H9 (cell line): ENCODE measurements at regions not wholly inside any gene's neighbourhood (a gene's known extent, or its start where the extent isn't known, plus 50 kb on each side); places are given as distances from the start of the nearest gene placed in this dataset.

Experiments used
- DNase-seq: peaks from one replicate; pipeline ENCODE4 v3.0.0-alpha.2; 2017
- H2AFZ ChIP-seq: one replicate; pipeline ENCODE4 v1.6.1; 2013; ENCODE audit warnings: mild to moderate bottlenecking, low read length, control low read depth, moderate library complexity
- H2AK5ac ChIP-seq: 2 replicates; pipeline ENCODE4 v1.6.1; 2013; ENCODE audit warnings: low read length, control low read depth, mixed read lengths; ENCODE audit not compliant: insufficient read length
- H2BK120ac ChIP-seq: one replicate; pipeline ENCODE4 v1.6.1; 2013; ENCODE audit warnings: low read depth, mild to moderate bottlenecking, low read length, control low read depth, inconsistent platforms; ENCODE audit not compliant: poor library complexity, severe bottlenecking
- H2BK12ac ChIP-seq: 2 replicates; pipeline ENCODE4 v1.6.1; 2013; ENCODE audit warnings: low read length, control low read depth, mixed read lengths, low read depth; ENCODE audit not compliant: insufficient read length
- H2BK15ac ChIP-seq: 2 replicates; pipeline ENCODE4 v1.6.1; 2013; ENCODE audit warnings: low read depth, low read length, control low read depth
- H2BK20ac ChIP-seq: one replicate; pipeline ENCODE4 v1.6.1; 2013; ENCODE audit warnings: low read depth, mild to moderate bottlenecking, low read length, control low read depth, inconsistent platforms; ENCODE audit not compliant: poor library complexity, severe bottlenecking
- H2BK5ac ChIP-seq: 2 replicates; pipeline ENCODE4 v1.6.1; 2013; ENCODE audit warnings: low read length, control low read depth, mixed read lengths; ENCODE audit not compliant: insufficient read length
- H3K14ac ChIP-seq: 2 replicates; pipeline ENCODE4 v1.6.1; 2013; ENCODE audit warnings: low read length, control low read depth; ENCODE audit not compliant: insufficient read depth
- H3K18ac ChIP-seq: 2 replicates; pipeline ENCODE4 v1.6.1; 2013; ENCODE audit warnings: low read depth, mild to moderate bottlenecking, mixed read lengths, low read length, control low read depth; ENCODE audit not compliant: insufficient read length
- H3K23ac ChIP-seq: 2 replicates; pipeline ENCODE4 v1.6.1; 2013; ENCODE audit warnings: low read length, control low read depth, mixed read lengths, low read depth; ENCODE audit not compliant: insufficient read length
- H3K23me2 ChIP-seq: 2 replicates; pipeline ENCODE4 v1.6.1; 2013; ENCODE audit warnings: low read depth, mild to moderate bottlenecking, mixed read lengths, low read length, control low read depth; ENCODE audit not compliant: insufficient read length, poor library complexity, severe bottlenecking
- H3K27ac ChIP-seq: 2 replicates; pipeline ENCODE4 v1.5.1; 2013; ENCODE audit warnings: low read length, control low read depth, mixed read lengths, low read depth; ENCODE audit not compliant: insufficient read length
- H3K27me3 ChIP-seq: 2 replicates; pipeline ENCODE4 v1.6.1; 2013; ENCODE audit warnings: low read length, control low read depth, inconsistent platforms; ENCODE audit not compliant: insufficient read depth
- H3K4ac ChIP-seq: 2 replicates; pipeline ENCODE4 v1.6.1; 2013; ENCODE audit warnings: low read depth, mild to moderate bottlenecking, control low read depth, inconsistent platforms, low read length, moderate library complexity
- H3K4me1 ChIP-seq: 2 replicates; pipeline ENCODE4 v1.6.1; 2013; ENCODE audit warnings: low read length, control low read depth, inconsistent platforms; ENCODE audit not compliant: insufficient read depth
- H3K4me2 ChIP-seq: 2 replicates; pipeline ENCODE4 v1.6.1; 2013; ENCODE audit warnings: low read length, control low read depth, mixed read lengths; ENCODE audit not compliant: insufficient read length, insufficient read depth
- H3K56ac ChIP-seq: 2 replicates; pipeline ENCODE4 v1.6.1; 2013; ENCODE audit warnings: low read depth, mild to moderate bottlenecking, mixed read lengths, low read length, control low read depth; ENCODE audit not compliant: insufficient read length
- H3K79me1 ChIP-seq: 2 replicates; pipeline ENCODE4 v1.6.1; 2013; ENCODE audit warnings: low read depth, mild to moderate bottlenecking, moderate library complexity, low read length, control low read depth, inconsistent platforms; ENCODE audit not compliant: insufficient read depth, poor library complexity, severe bottlenecking
- H3K79me2 ChIP-seq: 2 replicates; pipeline ENCODE4 v1.6.1; 2013; ENCODE audit warnings: low read length, control low read depth, inconsistent platforms; ENCODE audit not compliant: insufficient read depth
- H3K9ac ChIP-seq: 2 replicates; pipeline ENCODE4 v1.6.1; 2013; ENCODE audit warnings: low read length, control low read depth, mixed read lengths; ENCODE audit not compliant: insufficient read length; ENCODE audit errors: extremely low read depth
- H3K9me3 ChIP-seq: one replicate; pipeline ENCODE4 v1.6.1; 2013; ENCODE audit warnings: low read depth, low read length, inconsistent platforms; ENCODE audit not compliant: control insufficient read depth
- H3T11ph ChIP-seq: one replicate; pipeline ENCODE4 v1.6.1; 2013; ENCODE audit warnings: mild to moderate bottlenecking, low read length, control low read depth, inconsistent platforms
- H4K20me1 ChIP-seq: one replicate; pipeline ENCODE4 v1.6.1; 2013; ENCODE audit not compliant: control insufficient read depth, insufficient read length, insufficient read depth
- H4K5ac ChIP-seq: 2 replicates; pipeline ENCODE4 v1.6.1; 2013; ENCODE audit warnings: low read depth, mild to moderate bottlenecking, mixed read lengths, low read length, control low read depth; ENCODE audit not compliant: insufficient read length
- H4K8ac ChIP-seq: replicated peaks from 2 replicates; pipeline ENCODE4 v1.6.1; 2013; ENCODE audit warnings: low read length, control low read depth, mixed read lengths, low read depth; ENCODE audit not compliant: insufficient read length
- H4K91ac ChIP-seq: 2 replicates; pipeline ENCODE4 v1.6.1; 2013; ENCODE audit warnings: low read depth, mild to moderate bottlenecking, moderate library complexity, mixed read lengths, low read length, control low read depth; ENCODE audit not compliant: insufficient read length
- H3K27ac Mint-ChIP-seq, 3 experiments: 2 replicates in 2 of 3; 3 replicates in 1 of 3; pipeline ENCODE4 v1.8.0; 2020 to 2021; ENCODE audit warnings: mixed read lengths in 3 of 3, mild to moderate bottlenecking in 1 of 3, moderate library complexity in 1 of 3
- H3K27me3 Mint-ChIP-seq: 2 replicates; pipeline ENCODE4 v1.8.0; 2021; ENCODE audit warnings: low read depth, mild to moderate bottlenecking, moderate library complexity, mixed read lengths
- H3K36me3 Mint-ChIP-seq, 3 experiments: 2 replicates in 2 of 3; 3 replicates in 1 of 3; pipeline ENCODE4 v1.8.0; 2020 to 2021; ENCODE audit warnings: low read depth in 3 of 3, mixed read lengths in 3 of 3; ENCODE audit not compliant: insufficient read depth in 1 of 3
- H3K4me1 Mint-ChIP-seq, 2 experiments: 2 replicates each; pipeline ENCODE4 v1.8.0; 2020; ENCODE audit warnings: mixed read lengths in 2 of 2
- H3K4me3 Mint-ChIP-seq, 2 experiments: 2 replicates in 1 of 2; 3 replicates in 1 of 2; pipeline ENCODE4 v1.8.0; 2020 to 2021; ENCODE audit warnings: mild to moderate bottlenecking in 2 of 2, mixed read lengths in 2 of 2, moderate library complexity in 1 of 2
- H3K9me3 Mint-ChIP-seq, 2 experiments: 2 replicates in 1 of 2; 3 replicates in 1 of 2; pipeline ENCODE4 v1.8.0; 2020; ENCODE audit warnings: mild to moderate bottlenecking in 2 of 2, mixed read lengths in 2 of 2, moderate library complexity in 1 of 2
- CTCF ChIP-seq: fragments of 200-600 bp; sonication (generic); conservative IDR thresholded peaks from 3 replicates; pipeline ENCODE4 v1.8.0; 2021; ENCODE audit warnings: antibody characterized with exemption, mild to moderate bottlenecking
- WGBS: extraction: QIAGEN DNeasy Blood & Tissue Kit; methylation state at CpG from one replicate; pipeline ENCODE4 v1.1.7; 2013; ENCODE audit warnings: missing lambda C conversion rate, low lambda C conversion rate, mixed read lengths; ENCODE audit not compliant: insufficient read length; ENCODE audit errors: extremely low coverage; 5-methylcytosine and 5-hydroxymethylcytosine counted together

GRCh38 chr3:106170636-106171035, 301.8 kb upstream of the CBLB start:
- H3K4ac ChIP-seq = no peak overlapping the region
- H3K79me1 ChIP-seq = no peaks in the 10 kb centered on the region
- no peak overlapping the region for H2BK5ac ChIP-seq
- H3K56ac ChIP-seq = no peak overlapping the region
- no peak overlapping the region for H2BK120ac ChIP-seq
- WGBS = no CpG with 5 or more reads among the region's 1 CpG
- no peak overlapping the region for H3K18ac ChIP-seq
- no peak overlapping the region for H3K27ac ChIP-seq
- no peak overlapping the region for H3K9ac ChIP-seq
- no peak overlapping the region for H2BK20ac ChIP-seq
- H3K23ac ChIP-seq = no peak overlapping the region
- H4K8ac ChIP-seq = no peak overlapping the region
- H3K27me3 ChIP-seq = no peaks in the 10 kb centered on the region
- no peak overlapping the region for H3K4me3 Mint-ChIP-seq
- H3K79me2 ChIP-seq = no peaks in the 10 kb centered on the region
- H3T11ph ChIP-seq = no peak overlapping the region
- H3K4me1 Mint-ChIP-seq = peaks cover 15 to 16% of the 10 kb centered on the region in 2 experiments
- H2BK12ac ChIP-seq = no peak overlapping the region
- H3K4me2 ChIP-seq = no peak overlapping the region
- no peak for TF ChIP-seq CTCF
- H3K36me3 Mint-ChIP-seq = no peaks in the 10 kb centered on the region
- peaks cover 0 to 2% of the 10 kb centered on the region in 2 experiments; a peak in 1 of 5 replicates for H3K9me3 Mint-ChIP-seq
- no peak overlapping the region for H3K14ac ChIP-seq
- H2AFZ ChIP-seq = no peak overlapping the region
- no peaks in the 10 kb centered on the region for H4K20me1 ChIP-seq
- H2BK15ac ChIP-seq = no peak overlapping the region
- no peaks in the 10 kb centered on the region for H3K23me2 ChIP-seq
- no peak for DNase-seq
- H3K27ac Mint-ChIP-seq = peak overlapping the region in 1 of 3 experiments; percentile 27; a peak in 1 of 7 replicates
- H3K4me1 ChIP-seq = peaks cover 4% of the 10 kb centered on the region; the same call in 1 of the 2 replicates
- no peak overlapping the region for H4K5ac ChIP-seq
- H2AK5ac ChIP-seq = no peak overlapping the region
- H4K91ac ChIP-seq = no peak overlapping the region
- no peaks in the 10 kb centered on the region for H3K9me3 ChIP-seq
- H3K27me3 Mint-ChIP-seq = no peaks in the 10 kb centered on the region
